ENCODE measurements at regions not wholly inside any gene's neighbourhood (a gene's known extent, or its start where the extent isn't known, plus 50 kb on each side); places are given as distances from the start of the nearest gene placed in this dataset.

DNA sequence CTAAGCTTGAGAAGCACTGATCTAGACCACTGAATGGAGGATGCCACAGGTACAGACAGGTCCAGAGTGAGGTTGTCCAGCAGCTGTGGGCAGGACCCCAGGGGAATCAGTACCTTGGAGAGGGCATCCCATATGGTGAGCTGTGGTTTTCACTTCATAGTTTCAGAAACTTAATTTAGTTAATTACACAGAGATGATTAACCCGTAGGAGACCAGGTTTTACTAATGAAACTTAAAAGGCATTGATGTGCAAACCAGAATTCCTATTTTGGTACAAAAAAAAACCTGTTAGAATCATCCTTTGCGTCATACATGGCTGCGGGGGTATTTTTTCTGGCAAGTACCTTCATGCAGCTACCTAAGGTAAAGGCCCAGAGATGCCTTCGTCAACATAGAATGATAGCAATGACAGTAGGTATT lies 159.3 kb downstream of the DACT1 start:
- H3K27me3 ChIP-seq (ENCODE audit: control insufficient read depth, insufficient read depth, low read length) = no peaks in the 10 kb centered on the region
- H3K4me1 ChIP-seq (ENCODE audit: control insufficient read depth, insufficient read depth, low read length) = no peaks in the 10 kb centered on the region
- H3K9ac ChIP-seq (ENCODE audit: low read length) = no peak overlapping the region
- H3K9me3 ChIP-seq (ENCODE audit: control insufficient read depth, insufficient read depth, low read depth, low read length) = no peaks in the 10 kb centered on the region
- no peak overlapping the region for H3K27ac ChIP-seq (ENCODE audit: low read depth, low read length)
- H3K36me3 ChIP-seq (ENCODE audit: control insufficient read depth, insufficient read depth, low read length) = no peaks in the 10 kb centered on the region
- H3K4me3 ChIP-seq (ENCODE audit: low read depth, low read length) = no peak overlapping the region

DNA sequence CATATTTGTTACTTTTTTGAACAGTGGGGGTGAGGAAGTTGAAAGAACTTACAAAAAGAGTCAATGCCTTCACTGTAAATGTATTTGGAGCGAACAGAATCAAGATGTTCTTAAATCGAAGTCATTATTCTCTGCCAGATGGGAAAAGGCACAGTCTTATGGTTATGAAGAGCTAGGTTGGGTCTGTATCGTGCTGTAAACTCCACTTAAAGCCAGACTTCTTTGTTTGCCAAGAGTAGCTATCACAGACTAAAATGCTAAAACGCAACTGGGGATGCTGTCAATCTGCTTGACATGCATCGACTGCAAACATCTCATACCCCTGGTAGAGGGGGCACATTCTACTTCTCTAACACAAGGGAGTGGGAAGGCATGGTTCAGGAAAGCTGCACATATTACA lies 160.4 kb downstream of the DACT1 start:
- H3K36me3 ChIP-seq (ENCODE audit: control insufficient read depth, insufficient read depth, low read length) = no peaks in the 10 kb centered on the region

DNA sequence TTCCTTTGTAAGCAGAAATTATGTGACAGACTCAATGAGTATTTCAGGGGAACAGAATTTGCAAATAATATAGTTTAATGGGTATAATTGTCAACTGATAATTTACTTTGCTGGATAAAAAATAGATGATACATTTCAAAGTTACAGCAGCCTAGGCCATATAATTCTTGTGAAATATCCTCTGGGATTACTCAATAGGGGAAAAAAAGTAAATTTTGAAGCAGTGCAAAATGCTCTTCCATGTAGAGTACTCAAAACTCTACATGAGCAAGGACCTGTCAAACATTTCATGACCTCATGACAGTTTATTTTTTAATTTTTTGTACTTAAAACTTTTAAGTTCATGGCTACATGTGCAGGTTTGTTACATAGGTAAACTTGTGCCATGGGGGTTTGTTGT lies 163.3 kb downstream of the DACT1 start:
- H3K4me3 ChIP-seq (ENCODE audit: low read depth, low read length) = no peak overlapping the region
- no peak overlapping the region for H3K9ac ChIP-seq (ENCODE audit: low read length)
- no peak overlapping the region for H3K27ac ChIP-seq (ENCODE audit: low read depth, low read length)
- no peaks in the 10 kb centered on the region for H3K9me3 ChIP-seq (ENCODE audit: control insufficient read depth, insufficient read depth, low read depth, low read length)
- no peaks in the 10 kb centered on the region for H3K4me1 ChIP-seq (ENCODE audit: control insufficient read depth, insufficient read depth, low read length)
- H3K36me3 ChIP-seq (ENCODE audit: control insufficient read depth, insufficient read depth, low read length) = no peaks in the 10 kb centered on the region
- no peaks in the 10 kb centered on the region for H3K27me3 ChIP-seq (ENCODE audit: control insufficient read depth, insufficient read depth, low read length)

More for the DNA sequence above, 160.4 kb downstream of the DACT1 start:
- Histone ChIP-seq H3K27me3 (ENCODE audit: control insufficient read depth, insufficient read depth, low read length) (no peaks in the 10 kb centered on the region), H3K4me3 (ENCODE audit: low read depth, low read length) (no peak overlapping the region), H3K9me3 (ENCODE audit: control insufficient read depth, insufficient read depth, low read depth, low read length) (no peaks in the 10 kb centered on the region), H3K27ac (ENCODE audit: low read depth, low read length) (no peak overlapping the region), H3K4me1 (ENCODE audit: control insufficient read depth, insufficient read depth, low read length) (no peaks in the 10 kb centered on the region), H3K9ac (ENCODE audit: low read length) (no peak overlapping the region)

DNA sequence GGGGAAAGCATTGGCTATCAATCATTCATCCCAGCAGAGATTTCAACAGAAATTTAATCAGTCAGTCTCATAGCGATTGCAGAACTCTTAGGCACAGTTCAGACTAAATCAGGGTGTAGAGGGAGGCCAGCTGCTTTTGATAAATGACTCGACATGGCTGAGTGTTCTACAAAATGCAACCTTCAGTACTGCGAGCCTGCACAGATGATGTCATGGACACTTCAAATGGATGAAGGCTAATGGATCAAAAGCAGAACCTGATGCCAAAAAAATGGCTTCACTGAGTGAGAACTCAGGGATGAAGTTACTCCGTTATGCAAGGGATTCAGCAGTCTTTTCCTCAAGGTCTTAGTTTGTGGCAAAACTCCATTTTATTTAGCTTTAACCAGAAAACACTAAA lies 167.3 kb downstream of the DACT1 start:
- Histone ChIP-seq H3K9ac (ENCODE audit: low read length) (no peak overlapping the region), H3K4me1 (ENCODE audit: control insufficient read depth, insufficient read depth, low read length) (no peaks in the 10 kb centered on the region), H3K27me3 (ENCODE audit: control insufficient read depth, insufficient read depth, low read length) (no peaks in the 10 kb centered on the region), H3K36me3 (ENCODE audit: control insufficient read depth, insufficient read depth, low read length) (no peaks in the 10 kb centered on the region), H3K4me3 (ENCODE audit: low read depth, low read length) (no peak overlapping the region), H3K27ac (ENCODE audit: low read depth, low read length) (no peak overlapping the region), H3K9me3 (ENCODE audit: control insufficient read depth, insufficient read depth, low read depth, low read length) (no peaks in the 10 kb centered on the region)

DNA sequence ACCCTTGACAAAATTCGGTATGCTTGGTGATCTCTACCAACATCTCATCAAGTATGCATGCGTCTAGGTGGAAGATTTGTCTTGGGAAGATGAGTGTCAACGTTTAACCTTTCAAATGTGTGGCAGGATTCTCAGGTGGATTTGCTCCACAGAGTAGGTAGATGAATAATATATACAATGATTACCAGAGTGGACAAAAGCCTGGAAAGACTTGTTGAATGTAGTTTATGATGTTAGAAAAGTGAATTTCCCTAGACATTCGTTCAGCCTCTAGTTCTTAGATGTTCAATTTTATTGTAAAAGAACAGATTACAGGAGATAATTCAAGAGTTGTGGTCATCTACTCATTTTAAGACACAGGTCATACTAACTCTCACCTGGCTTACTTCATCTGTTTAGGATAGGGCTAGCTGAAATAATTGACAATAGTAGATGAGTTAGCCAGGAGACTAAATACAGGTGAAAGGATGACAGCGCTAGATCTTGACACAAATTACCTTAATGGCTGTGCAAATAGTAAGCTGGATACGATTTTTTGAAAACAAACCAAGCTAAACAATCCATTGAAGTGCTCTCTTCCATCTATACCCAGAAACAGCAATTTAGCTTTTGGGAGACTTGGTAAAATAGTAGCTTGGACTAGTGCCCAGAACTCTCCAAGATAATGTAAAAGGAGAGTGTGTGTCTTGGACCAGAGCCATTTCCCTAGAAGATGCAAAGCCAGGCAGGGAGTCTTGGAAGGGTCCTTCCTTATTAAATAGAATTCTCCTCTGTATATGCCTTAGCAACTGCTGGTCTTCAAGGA lies 168.0 kb downstream of the DACT1 start:
- Histone ChIP-seq H3K36me3 (ENCODE audit: control insufficient read depth, insufficient read depth, low read length) (no peaks in the 10 kb centered on the region), H3K9ac (ENCODE audit: low read length) (no peak overlapping the region), H3K27me3 (ENCODE audit: control insufficient read depth, insufficient read depth, low read length) (no peaks in the 10 kb centered on the region), H3K4me3 (ENCODE audit: low read depth, low read length) (no peak overlapping the region), H3K27ac (ENCODE audit: low read depth, low read length) (no peak overlapping the region), H3K4me1 (ENCODE audit: control insufficient read depth, insufficient read depth, low read length) (no peaks in the 10 kb centered on the region), H3K9me3 (ENCODE audit: control insufficient read depth, insufficient read depth, low read depth, low read length) (no peaks in the 10 kb centered on the region)

DNA sequence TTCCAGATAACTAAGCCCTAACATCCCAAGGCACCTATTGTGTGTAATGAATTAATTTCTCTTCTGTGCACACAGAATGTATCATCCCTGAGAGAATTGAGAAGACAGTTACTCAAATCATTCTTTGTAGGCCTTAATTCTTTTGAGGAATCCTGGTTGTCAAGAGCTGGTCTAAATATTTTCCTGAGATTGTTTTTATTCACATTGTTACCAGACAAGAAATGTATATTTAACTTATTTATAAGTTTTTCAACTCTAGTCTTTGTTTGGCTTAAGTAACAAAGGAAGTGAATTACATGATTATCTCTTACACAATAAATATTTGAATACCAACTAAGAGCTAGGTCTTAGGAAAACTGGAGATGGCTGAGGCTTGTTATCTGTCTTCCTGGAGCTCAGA lies 169.4 kb downstream of the DACT1 start:
- no peaks in the 10 kb centered on the region for H3K9me3 ChIP-seq (ENCODE audit: control insufficient read depth, insufficient read depth, low read depth, low read length)
- no peak overlapping the region for H3K4me3 ChIP-seq (ENCODE audit: low read depth, low read length)
- H3K36me3 ChIP-seq (ENCODE audit: control insufficient read depth, insufficient read depth, low read length) = no peaks in the 10 kb centered on the region
- H3K4me1 ChIP-seq (ENCODE audit: control insufficient read depth, insufficient read depth, low read length) = no peaks in the 10 kb centered on the region
- H3K27ac ChIP-seq (ENCODE audit: low read depth, low read length) = no peak overlapping the region
- H3K9ac ChIP-seq (ENCODE audit: low read length) = no peak overlapping the region
- H3K27me3 ChIP-seq (ENCODE audit: control insufficient read depth, insufficient read depth, low read length) = no peaks in the 10 kb centered on the region

DNA sequence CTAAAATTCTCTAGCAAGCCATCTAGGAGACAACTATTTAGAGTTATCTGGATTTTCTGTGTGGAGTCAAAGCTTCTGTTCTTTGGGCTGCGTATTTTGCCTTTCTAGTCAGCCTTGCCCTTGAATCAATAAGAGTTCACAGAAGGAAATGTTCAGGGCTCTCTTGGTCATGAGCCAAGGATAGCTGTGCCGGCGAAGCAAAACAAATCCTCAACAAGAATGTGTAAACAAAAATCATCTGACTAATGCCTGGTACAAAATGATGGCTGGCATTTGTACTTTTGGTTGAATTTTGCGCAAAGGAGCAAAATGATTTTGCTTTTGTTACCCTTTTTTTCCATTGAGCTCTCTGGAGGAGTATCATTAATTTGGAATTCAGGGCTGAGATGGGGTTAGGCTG lies 171.1 kb downstream of the DACT1 start:
- Histone ChIP-seq H3K4me3 (ENCODE audit: low read depth, low read length) (no peak overlapping the region), H3K36me3 (ENCODE audit: control insufficient read depth, insufficient read depth, low read length) (no peaks in the 10 kb centered on the region), H3K27me3 (ENCODE audit: control insufficient read depth, insufficient read depth, low read length) (no peaks in the 10 kb centered on the region), H3K27ac (ENCODE audit: low read depth, low read length) (no peak overlapping the region), H3K4me1 (ENCODE audit: control insufficient read depth, insufficient read depth, low read length) (no peaks in the 10 kb centered on the region), H3K9me3 (ENCODE audit: control insufficient read depth, insufficient read depth, low read depth, low read length) (no peaks in the 10 kb centered on the region), H3K9ac (ENCODE audit: low read length) (no peak overlapping the region)

DNA sequence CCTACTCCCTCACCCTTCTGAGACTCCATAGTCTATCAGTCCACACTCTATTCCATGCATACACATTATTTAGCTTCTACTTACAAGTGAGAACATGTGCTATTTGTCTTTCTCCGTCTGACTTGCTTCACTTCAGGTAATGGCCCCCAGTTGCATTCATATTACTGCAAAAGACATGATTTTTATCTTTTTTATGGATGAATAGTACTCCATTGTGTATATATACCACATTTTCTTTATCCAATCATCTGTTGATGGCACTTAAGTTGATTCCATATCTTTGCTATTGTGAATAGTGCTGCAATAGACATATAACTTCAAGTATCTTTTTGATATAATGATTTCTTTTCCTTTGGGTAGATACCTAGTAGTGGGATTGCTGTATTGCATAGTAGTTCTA lies 171.8 kb downstream of the DACT1 start:
- no peak overlapping the region for H3K9ac ChIP-seq (ENCODE audit: low read length)
- H3K4me3 ChIP-seq (ENCODE audit: low read depth, low read length) = no peak overlapping the region
- no peaks in the 10 kb centered on the region for H3K4me1 ChIP-seq (ENCODE audit: control insufficient read depth, insufficient read depth, low read length)
- no peaks in the 10 kb centered on the region for H3K27me3 ChIP-seq (ENCODE audit: control insufficient read depth, insufficient read depth, low read length)
- H3K27ac ChIP-seq (ENCODE audit: low read depth, low read length) = no peak overlapping the region
- H3K36me3 ChIP-seq (ENCODE audit: control insufficient read depth, insufficient read depth, low read length) = no peaks in the 10 kb centered on the region
- no peaks in the 10 kb centered on the region for H3K9me3 ChIP-seq (ENCODE audit: control insufficient read depth, insufficient read depth, low read depth, low read length)

DNA sequence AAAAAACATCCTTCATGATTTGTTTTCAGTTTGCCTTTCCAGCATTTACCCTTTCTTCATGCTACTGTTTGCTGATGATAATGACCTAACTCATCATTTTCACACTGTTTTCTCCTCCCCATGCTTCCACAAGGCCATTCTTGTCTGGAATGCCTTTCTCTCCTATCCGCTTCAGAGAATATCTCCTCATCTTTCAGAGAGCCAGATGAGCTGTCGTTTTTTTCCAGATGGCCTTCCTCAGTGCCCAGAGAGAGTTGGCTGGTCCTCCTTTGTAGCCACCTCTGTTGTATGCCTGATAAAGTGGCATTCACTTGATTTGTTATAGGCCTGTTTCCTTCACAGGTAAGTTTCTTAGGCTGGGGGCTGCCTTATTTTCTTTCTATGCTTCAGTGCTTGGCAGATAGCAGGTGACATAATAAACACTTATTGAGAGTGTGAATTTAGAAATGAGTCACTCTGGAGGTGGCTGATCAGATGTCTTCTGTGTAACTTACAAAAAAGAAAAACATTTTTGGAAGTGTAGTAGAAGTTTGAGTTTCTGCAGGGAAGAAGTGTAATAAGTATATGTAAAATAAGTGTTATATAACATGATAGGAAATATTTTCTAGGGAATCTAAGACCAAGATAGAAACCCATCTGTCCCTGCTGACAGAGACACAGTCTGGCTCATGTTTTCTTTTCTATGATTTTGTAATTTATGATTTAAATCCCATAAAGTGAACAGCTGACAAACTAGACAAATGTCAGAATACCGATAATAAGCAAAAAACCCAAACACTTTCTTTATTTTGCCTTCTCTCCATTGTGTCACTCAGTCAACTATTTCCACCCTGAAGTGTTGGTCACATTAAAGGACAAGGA lies 174.5 kb downstream of the DACT1 start:
- Histone ChIP-seq H3K9ac (ENCODE audit: low read length) (no peak overlapping the region), H3K4me1 (ENCODE audit: control insufficient read depth, insufficient read depth, low read length) (no peaks in the 10 kb centered on the region), H3K4me3 (ENCODE audit: low read depth, low read length) (no peak overlapping the region), H3K9me3 (ENCODE audit: control insufficient read depth, insufficient read depth, low read depth, low read length) (no peaks in the 10 kb centered on the region), H3K27ac (ENCODE audit: low read depth, low read length) (no peak overlapping the region), H3K36me3 (ENCODE audit: control insufficient read depth, insufficient read depth, low read length) (no peaks in the 10 kb centered on the region), H3K27me3 (ENCODE audit: control insufficient read depth, insufficient read depth, low read length) (no peaks in the 10 kb centered on the region)

DNA sequence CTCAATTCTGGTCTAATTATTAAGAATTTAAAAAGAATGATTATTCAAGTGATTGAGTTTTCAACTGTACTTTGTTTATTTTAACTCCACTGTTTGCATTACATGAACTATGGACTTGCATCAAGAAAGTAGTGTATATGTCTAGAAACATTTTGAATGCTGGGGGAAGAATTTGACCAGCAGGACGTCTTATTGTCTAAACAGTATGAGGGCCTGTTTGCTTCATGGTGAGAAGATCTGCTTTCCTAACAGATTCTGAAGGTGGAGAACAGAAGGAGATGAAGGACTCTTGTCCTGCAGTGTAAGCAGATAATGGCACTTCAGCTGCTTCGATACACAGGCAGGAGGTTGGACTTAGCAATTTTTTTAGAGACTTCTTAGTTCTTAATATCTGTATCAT lies 176.0 kb downstream of the DACT1 start:
- H3K4me1 ChIP-seq (ENCODE audit: control insufficient read depth, insufficient read depth, low read length) = no peaks in the 10 kb centered on the region
- H3K9ac ChIP-seq (ENCODE audit: low read length) = no peak overlapping the region
- H3K36me3 ChIP-seq (ENCODE audit: control insufficient read depth, insufficient read depth, low read length) = no peaks in the 10 kb centered on the region
- no peak overlapping the region for H3K27ac ChIP-seq (ENCODE audit: low read depth, low read length)
- H3K9me3 ChIP-seq (ENCODE audit: control insufficient read depth, insufficient read depth, low read depth, low read length) = no peaks in the 10 kb centered on the region
- no peak overlapping the region for H3K4me3 ChIP-seq (ENCODE audit: low read depth, low read length)
- H3K27me3 ChIP-seq (ENCODE audit: control insufficient read depth, insufficient read depth, low read length) = no peaks in the 10 kb centered on the region

DNA sequence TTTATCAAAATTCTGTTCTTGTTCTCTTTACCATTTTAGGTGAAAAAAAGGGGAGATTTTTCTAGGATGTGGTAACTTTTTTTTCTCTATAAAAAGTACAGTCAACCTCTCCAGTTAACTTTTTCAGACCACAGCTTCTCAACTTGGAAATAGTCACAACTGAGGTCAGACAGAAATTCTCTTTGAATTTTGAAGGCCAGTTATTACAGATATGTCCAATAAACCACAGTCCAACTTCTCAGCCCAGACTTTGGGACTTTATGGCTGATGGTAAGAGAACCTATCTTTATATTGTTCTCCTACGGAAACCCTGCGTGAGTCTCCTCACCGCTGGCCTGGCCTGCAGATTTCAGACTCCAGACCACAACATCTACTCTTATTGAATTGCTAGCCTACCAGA lies 176.7 kb downstream of the DACT1 start:
- H3K4me1 ChIP-seq (ENCODE audit: control insufficient read depth, insufficient read depth, low read length) = no peaks in the 10 kb centered on the region
- H3K27me3 ChIP-seq (ENCODE audit: control insufficient read depth, insufficient read depth, low read length) = no peaks in the 10 kb centered on the region
- no peak overlapping the region for H3K4me3 ChIP-seq (ENCODE audit: low read depth, low read length)

More for the DNA sequence above, 176.7 kb downstream of the DACT1 start:
- no peaks in the 10 kb centered on the region for H3K36me3 ChIP-seq (ENCODE audit: control insufficient read depth, insufficient read depth, low read length)
- no peak overlapping the region for H3K27ac ChIP-seq (ENCODE audit: low read depth, low read length)
- no peaks in the 10 kb centered on the region for H3K9me3 ChIP-seq (ENCODE audit: control insufficient read depth, insufficient read depth, low read depth, low read length)
- no peak overlapping the region for H3K9ac ChIP-seq (ENCODE audit: low read length)
